ENCODE measurements at regions not wholly inside any gene's neighbourhood (a gene's known extent, or its start where the extent isn't known, plus 50 kb on each side); places are given as distances from the start of the nearest gene placed in this dataset.

DNA sequence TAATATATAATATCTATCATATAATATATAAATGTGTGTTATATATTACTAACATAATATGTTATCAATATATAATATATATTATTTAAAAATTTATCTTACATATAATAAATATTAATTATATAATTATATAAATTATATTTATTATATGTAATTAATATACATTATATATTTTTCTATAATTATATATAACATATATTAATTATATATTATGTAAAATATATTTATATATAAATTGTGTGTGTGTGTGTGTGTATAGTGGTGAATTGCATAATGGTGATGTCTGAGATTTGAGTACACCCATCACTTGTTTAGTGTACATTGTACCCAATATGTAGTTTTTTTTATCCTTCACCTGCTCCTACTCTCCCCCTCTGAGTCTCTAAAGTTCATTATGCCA is 205.9 kb upstream of the KCNG1 start:
- H3K4me1 ChIP-seq (ENCODE audit: control insufficient read depth, insufficient read depth, low read length): no peaks in the 10 kb centered on the region
- H3K27ac Mint-ChIP-seq: no peak overlapping the region
- peaks cover 11% of the 10 kb centered on the region for H3K36me3 Mint-ChIP-seq (ENCODE audit: low read depth)
- H3K9me3 Mint-ChIP-seq: peaks cover 16% of the 10 kb centered on the region
- no peak overlapping the region for H3K4me3 ChIP-seq (ENCODE audit: low read length)
- H3K36me3 ChIP-seq (ENCODE audit: control insufficient read depth, insufficient read depth, low read length): no peaks in the 10 kb centered on the region
- H3K27ac ChIP-seq (ENCODE audit: low read depth, low read length): no peak overlapping the region
- peaks cover 17% of the 10 kb centered on the region for H3K9me3 ChIP-seq (ENCODE audit: control insufficient read depth, low read length)
- H3K27me3 ChIP-seq (ENCODE audit: control insufficient read depth, insufficient read depth, low read length, poor library complexity, severe bottlenecking): no peaks in the 10 kb centered on the region
- H3K4me3 Mint-ChIP-seq: no peak overlapping the region
- H3K9ac ChIP-seq (ENCODE audit: extremely low read depth, low read length, poor library complexity, severe bottlenecking): no peak overlapping the region
- peaks cover under 1% of the 10 kb centered on the region for H3K4me1 Mint-ChIP-seq
- no peak for DNase-seq
- H3K27me3 Mint-ChIP-seq (ENCODE audit: insufficient read depth): peaks cover 6% of the 10 kb centered on the region
- TF ChIP-seq, protein P1, sequence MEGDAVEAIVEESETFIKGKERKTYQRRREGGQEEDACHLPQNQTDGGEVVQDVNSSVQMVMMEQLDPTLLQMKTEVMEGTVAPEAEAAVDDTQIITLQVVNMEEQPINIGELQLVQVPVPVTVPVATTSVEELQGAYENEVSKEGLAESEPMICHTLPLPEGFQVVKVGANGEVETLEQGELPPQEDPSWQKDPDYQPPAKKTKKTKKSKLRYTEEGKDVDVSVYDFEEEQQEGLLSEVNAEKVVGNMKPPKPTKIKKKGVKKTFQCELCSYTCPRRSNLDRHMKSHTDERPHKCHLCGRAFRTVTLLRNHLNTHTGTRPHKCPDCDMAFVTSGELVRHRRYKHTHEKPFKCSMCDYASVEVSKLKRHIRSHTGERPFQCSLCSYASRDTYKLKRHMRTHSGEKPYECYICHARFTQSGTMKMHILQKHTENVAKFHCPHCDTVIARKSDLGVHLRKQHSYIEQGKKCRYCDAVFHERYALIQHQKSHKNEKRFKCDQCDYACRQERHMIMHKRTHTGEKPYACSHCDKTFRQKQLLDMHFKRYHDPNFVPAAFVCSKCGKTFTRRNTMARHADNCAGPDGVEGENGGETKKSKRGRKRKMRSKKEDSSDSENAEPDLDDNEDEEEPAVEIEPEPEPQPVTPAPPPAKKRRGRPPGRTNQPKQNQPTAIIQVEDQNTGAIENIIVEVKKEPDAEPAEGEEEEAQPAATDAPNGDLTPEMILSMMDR (conservative IDR thresholded peaks at IDR 0.05): no peak

DNA sequence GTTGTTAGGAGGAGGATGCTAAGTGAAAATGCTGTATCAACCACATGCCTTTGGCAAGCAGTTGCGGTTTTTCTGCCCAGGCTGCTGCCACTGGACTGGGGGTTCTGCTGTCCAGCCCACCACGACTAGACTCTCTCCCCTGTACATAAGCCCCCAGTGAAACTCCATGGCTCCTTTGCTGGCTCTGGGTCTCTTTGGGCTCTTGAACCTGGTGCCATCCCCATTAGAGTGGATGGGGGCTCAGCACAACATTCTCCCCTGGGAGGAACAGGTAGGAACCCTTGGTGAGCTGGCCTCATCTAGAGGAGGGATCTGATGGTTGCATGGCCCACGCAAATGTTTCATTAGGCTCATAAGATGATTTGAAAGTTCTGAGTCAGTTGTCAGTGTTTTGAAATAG is 204.8 kb upstream of the KCNG1 start:
- Mint-ChIP-seq H3K4me1 (peaks cover 10% of the 10 kb centered on the region), H3K4me3 (no peak overlapping the region), H3K9me3 (peaks cover 16% of the 10 kb centered on the region), H3K27me3 (ENCODE audit: insufficient read depth) (peaks cover 6% of the 10 kb centered on the region), H3K36me3 (ENCODE audit: low read depth) (peaks cover 11% of the 10 kb centered on the region), H3K27ac (no peak overlapping the region)
- Histone ChIP-seq H3K27me3 (ENCODE audit: control insufficient read depth, insufficient read depth, low read length, poor library complexity, severe bottlenecking) (no peaks in the 10 kb centered on the region), H3K4me3 (ENCODE audit: low read length) (no peak overlapping the region), H3K9ac (ENCODE audit: extremely low read depth, low read length, poor library complexity, severe bottlenecking) (no peak overlapping the region), H3K36me3 (ENCODE audit: control insufficient read depth, insufficient read depth, low read length) (no peaks in the 10 kb centered on the region), H3K4me1 (ENCODE audit: control insufficient read depth, insufficient read depth, low read length) (no peaks in the 10 kb centered on the region), H3K9me3 (ENCODE audit: control insufficient read depth, low read length) (peaks cover 17% of the 10 kb centered on the region), H3K27ac (ENCODE audit: low read depth, low read length) (no peak overlapping the region)
- DNase-seq: no peak
- WGBS, 2 experiments (ENCODE audit: insufficient coverage in 1 of 2, insufficient read length in 1 of 2): 88 to 90% methylated on average over 1 to 3 of the region's 3 CpGs
- TF ChIP-seq, protein P1 (conservative IDR thresholded peaks at IDR 0.05): no peak

DNA sequence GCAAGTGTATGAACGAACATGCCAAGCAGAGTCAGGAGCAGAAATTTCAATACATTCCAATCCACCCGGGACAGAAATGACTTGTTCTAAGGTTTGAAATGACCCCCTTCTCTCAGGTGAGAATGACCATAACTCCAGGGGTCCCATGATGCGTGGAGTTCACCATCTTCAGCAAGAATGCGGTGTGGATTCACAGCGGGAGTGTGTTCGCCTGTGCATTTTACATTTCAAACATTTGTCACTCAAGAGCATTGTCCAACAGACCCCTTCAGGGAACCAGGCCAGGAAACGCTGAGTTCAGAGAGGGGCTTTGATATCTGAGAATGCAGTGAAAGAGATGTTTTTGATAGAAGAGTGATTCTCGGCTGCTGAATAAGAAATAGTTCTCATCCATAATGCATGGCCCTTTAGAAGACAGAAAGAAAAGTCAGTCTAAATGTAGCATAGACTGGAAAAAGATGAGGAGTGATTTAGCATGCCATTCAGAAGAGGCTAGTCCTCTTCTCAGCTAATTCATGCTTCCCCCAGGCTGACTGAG is 200.3 kb upstream of the KCNG1 start:
- DNase-seq: peak; percentile 69
- H3K27me3 Mint-ChIP-seq (ENCODE audit: insufficient read depth): peaks cover 2% of the 10 kb centered on the region
- no peak overlapping the region for H3K27ac Mint-ChIP-seq
- peaks cover 29% of the 10 kb centered on the region for H3K4me1 Mint-ChIP-seq
- peaks cover 3% of the 10 kb centered on the region for H3K4me1 ChIP-seq (ENCODE audit: control insufficient read depth, insufficient read depth, low read length)
- WGBS, 2 experiments (ENCODE audit: insufficient coverage in 1 of 2, insufficient read length in 1 of 2): 44 to 68% methylated on average over 4 to 8 of the region's 8 CpGs
- peaks cover 35% of the 10 kb centered on the region for H3K9me3 ChIP-seq (ENCODE audit: control insufficient read depth, low read length)
- peak overlapping the region; percentile 48 for H3K27ac ChIP-seq (ENCODE audit: low read depth, low read length)
- H3K27me3 ChIP-seq (ENCODE audit: control insufficient read depth, insufficient read depth, low read length, poor library complexity, severe bottlenecking): no peaks in the 10 kb centered on the region
- no peaks in the 10 kb centered on the region for H3K36me3 ChIP-seq (ENCODE audit: control insufficient read depth, insufficient read depth, low read length)
- H3K9ac ChIP-seq (ENCODE audit: extremely low read depth, low read length, poor library complexity, severe bottlenecking): no peak overlapping the region
- peaks cover 8% of the 10 kb centered on the region for H3K36me3 Mint-ChIP-seq (ENCODE audit: low read depth)
- TF ChIP-seq, protein P1 (conservative IDR thresholded peaks at IDR 0.05): no peak
- H3K4me3 ChIP-seq (ENCODE audit: low read length): no peak overlapping the region
- no peak overlapping the region for H3K4me3 Mint-ChIP-seq
- H3K9me3 Mint-ChIP-seq: peaks cover 21% of the 10 kb centered on the region

Data from endodermal cell (in vitro differentiated cells).